GM12891 (cell line): ENCODE measurements at regions not wholly inside any gene's neighbourhood (a gene's known extent, or its start where the extent isn't known, plus 50 kb on each side); places are given as distances from the start of the nearest gene placed in this dataset.

Source experiments
- PAX5 ChIP-seq: IDR thresholded peaks from 2 replicates; pipeline ENCODE4 v1.6.1; 2011; ENCODE audit warnings: low read length, moderate library complexity, mild to moderate bottlenecking; ENCODE audit not compliant: insufficient read depth, severe bottlenecking
- POLR2A ChIP-seq: IDR thresholded peaks from 2 replicates; pipeline ENCODE4 v1.6.1; 2011; ENCODE audit warnings: low read depth, low read length, control low read depth
- POLR2AphosphoS5 ChIP-seq: IDR thresholded peaks from 2 replicates; pipeline ENCODE4 v1.6.1; 2011; ENCODE audit warnings: low read depth, low read length, control low read depth
- SPI1 ChIP-seq: IDR thresholded peaks from 2 replicates; pipeline ENCODE4 v1.6.1; 2011; ENCODE audit warnings: low read depth, low read length, control low read depth
- TAF1 ChIP-seq: IDR thresholded peaks from 2 replicates; pipeline ENCODE4 v1.6.1; 2011; ENCODE audit warnings: low read depth, low read length, control low read depth

DNA sequence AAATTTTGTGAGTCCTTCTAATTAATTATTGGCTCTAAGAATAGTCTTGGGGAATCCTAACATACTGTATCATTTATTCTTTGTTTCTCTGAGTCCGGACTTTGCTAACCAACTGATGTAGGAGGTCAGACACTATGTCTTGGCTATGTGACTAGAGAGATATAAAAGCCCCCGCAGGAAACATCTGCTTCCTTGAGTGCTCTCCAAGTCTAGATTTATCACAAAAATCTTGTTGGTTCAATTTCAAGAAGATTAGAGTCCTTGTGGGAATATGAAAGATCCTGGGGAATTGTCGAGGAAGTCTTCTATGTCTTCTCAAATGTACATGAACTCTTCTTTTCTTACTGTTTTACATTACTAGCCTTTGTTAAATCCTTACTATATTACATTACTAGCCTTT, 1712.5 kb downstream of the NCAM2 start:
- TF ChIP-seq TAF1 (no peak), POLR2AphosphoS5 (no peak), POLR2A (no peak), PAX5 (no peak), SPI1 (no peak)
